ENCODE measurements at regions not wholly inside any gene's neighbourhood (a gene's known extent, or its start where the extent isn't known, plus 50 kb on each side); places are given as distances from the start of the nearest gene placed in this dataset.

GRCh38 chr4:100083289-100083688 lies 107.0 kb downstream of the DDIT4L start:
- no peak for DNase-seq

GRCh38 chr4:100082852-100083251 lies 107.4 kb downstream of the DDIT4L start:
- DNase-seq: no peak

- no peak for DNase-seq
Measured at GRCh38 chr4:100081491-100081890, 108.8 kb downstream of the DDIT4L start.

GRCh38 chr4:100079264-100079663 lies 111.0 kb downstream of the DDIT4L start:
- DNase-seq: no peak

GRCh38 chr4:100076753-100077152 lies 113.5 kb downstream of the DDIT4L start:
- no peak for DNase-seq

GRCh38 chr4:100075486-100076270 lies 114.6 kb downstream of the DDIT4L start:
- DNase-seq: no peak

- DNase-seq: no peak
Measured at GRCh38 chr4:100075056-100075455, 115.2 kb downstream of the DDIT4L start.

- DNase-seq: no peak
Measured at GRCh38 chr4:100071506-100071905, 118.8 kb downstream of the DDIT4L start.

GRCh38 chr4:100070868-100071267 lies 119.4 kb downstream of the DDIT4L start:
- DNase-seq: no peak

- DNase-seq: no peak
Measured at GRCh38 chr4:100069207-100069606, 119.1 kb upstream of the H2AZ1 start.

- DNase-seq: no peak
Measured at GRCh38 chr4:100067255-100067654, 117.2 kb upstream of the H2AZ1 start.

- DNase-seq: no peak
Measured at GRCh38 chr4:100063355-100063754, 113.3 kb upstream of the H2AZ1 start.

GRCh38 chr4:100062921-100063320 lies 112.8 kb upstream of the H2AZ1 start:
- no peak for DNase-seq

- DNase-seq: no peak
Measured at GRCh38 chr4:100061835-100062234, 111.8 kb upstream of the H2AZ1 start.

- no peak for DNase-seq
Measured at GRCh38 chr4:100060765-100061416, 110.8 kb upstream of the H2AZ1 start.

GRCh38 chr4:100059467-100059866 lies 109.4 kb upstream of the H2AZ1 start:
- DNase-seq: no peak

- no peak for DNase-seq
Measured at GRCh38 chr4:100056701-100057100, 106.6 kb upstream of the H2AZ1 start.

GRCh38 chr4:100054071-100054470 lies 104.0 kb upstream of the H2AZ1 start:
- no peak for DNase-seq

GRCh38 chr4:100049872-100050271 lies 99.8 kb upstream of the H2AZ1 start:
- DNase-seq: no peak

- no peak for DNase-seq
Measured at GRCh38 chr4:100042711-100043110, 92.6 kb upstream of the H2AZ1 start.

GRCh38 chr4:100042235-100042634 lies 92.2 kb upstream of the H2AZ1 start:
- DNase-seq: no peak

GRCh38 chr4:100041646-100042045 lies 91.6 kb upstream of the H2AZ1 start:
- DNase-seq: no peak

- DNase-seq: no peak
Measured at GRCh38 chr4:100034023-100034664, 84.1 kb upstream of the H2AZ1 start.

GRCh38 chr4:100026066-100026465 lies 76.0 kb upstream of the H2AZ1 start:
- no peak for DNase-seq
